HCT116 (cell line): ENCODE measurements at regions not wholly inside any gene's neighbourhood (a gene's known extent, or its start where the extent isn't known, plus 50 kb on each side); places are given as distances from the start of the nearest gene placed in this dataset.

ENCODE experiments used
- CEBPB ChIP-seq: IDR thresholded peaks from 2 replicates; pipeline ENCODE4 v1.6.1; 2012; ENCODE audit warnings: low read depth
- CTCF ChIP-seq, 3 experiments: fragments of 200-600 bp in 1 of 3; sonication (generic) in 1 of 3; IDR thresholded peaks in 2 of 3; conservative IDR thresholded peaks in 1 of 3; 2 replicates each; pipeline ENCODE4 v1.5.1; 2012 to 2017; ENCODE audit warnings: low read depth in 2 of 3, low read length in 2 of 3, antibody characterized with exemption in 1 of 3, borderline replicate concordance in 1 of 3, control low read depth in 1 of 3, mild to moderate bottlenecking in 1 of 3, mixed read lengths in 1 of 3, mixed run types in 1 of 3, moderate library complexity in 1 of 3; ENCODE audit not compliant: insufficient read depth in 1 of 3
- MAX ChIP-seq: IDR thresholded peaks from 2 replicates; pipeline ENCODE4 v1.6.1; 2012
- POLR2AphosphoS5 ChIP-seq: IDR thresholded peaks from 2 replicates; pipeline ENCODE4 v1.6.1; 2011; ENCODE audit warnings: mild to moderate bottlenecking, low read depth, low read length, moderate library complexity
- SIN3A ChIP-seq: IDR thresholded peaks from 2 replicates; pipeline ENCODE4 v1.6.1; 2012; ENCODE audit warnings: low read depth

- TF ChIP-seq POLR2AphosphoS5 (no peak), CTCF (IDR thresholded peaks at IDR 0.05 in 2 of 3, conservative IDR thresholded peaks at IDR 0.05 in 1 of 3; ENCODE audit: borderline replicate concordance in 1 of 3, insufficient read depth in 1 of 3, low read depth in 2 of 3, low read length in 2 of 3) (no peak), MAX (no peak), CEBPB (no peak), SIN3A (no peak)
Observed at GRCh38 chr12:74602881-74603672, 65.4 kb downstream of the ATXN7L3B start.
